Fibroblast of villous mesenchyme (primary cell): ENCODE measurements at regions not wholly inside any gene's neighbourhood (a gene's known extent, or its start where the extent isn't known, plus 50 kb on each side); places are given as distances from the start of the nearest gene placed in this dataset.
"Not testable (repeated sequence)": the region's sequence is repeated elsewhere in the genome, so short reads cannot be mapped to it uniquely, and the experiment has no call there.

ENCODE experiments used
- DNase-seq: peaks from one replicate; pipeline ENCODE4 v3.0.0-alpha.2; 2010; ENCODE audit warnings: low read depth
- H3K4me3 ChIP-seq: 2 replicates; pipeline ENCODE4 v1.5.1; 2011; ENCODE audit warnings: low read depth, mild to moderate bottlenecking, low read length
- TF ChIP-seq, protein P1 (sequence below): IDR thresholded peaks from 2 replicates; pipeline ENCODE4 v1.5.1; 2012; ENCODE audit warnings: low read depth, mild to moderate bottlenecking, low read length; ENCODE audit not compliant: insufficient read depth

DNA sequence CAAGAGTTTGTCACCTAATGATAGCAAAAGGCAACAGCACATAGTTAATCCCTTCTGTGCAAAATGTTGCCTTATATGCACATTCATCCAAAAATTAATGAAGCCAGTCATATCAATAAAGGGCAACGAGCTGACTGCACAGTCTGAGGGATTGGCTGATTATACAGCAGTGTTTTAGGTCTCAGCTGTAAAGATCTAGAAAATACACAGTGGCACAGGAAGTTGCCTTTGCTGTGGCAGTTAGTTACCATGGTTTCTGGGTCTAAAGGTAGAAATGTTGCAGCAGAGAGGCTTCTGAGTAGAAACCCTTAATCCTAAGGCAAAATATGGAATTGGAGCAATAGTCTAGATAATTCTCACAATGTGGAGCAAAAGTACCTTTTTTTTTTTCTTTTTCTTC is 89.7 kb downstream of the SMPDL3A start:
- TF ChIP-seq, protein P1, sequence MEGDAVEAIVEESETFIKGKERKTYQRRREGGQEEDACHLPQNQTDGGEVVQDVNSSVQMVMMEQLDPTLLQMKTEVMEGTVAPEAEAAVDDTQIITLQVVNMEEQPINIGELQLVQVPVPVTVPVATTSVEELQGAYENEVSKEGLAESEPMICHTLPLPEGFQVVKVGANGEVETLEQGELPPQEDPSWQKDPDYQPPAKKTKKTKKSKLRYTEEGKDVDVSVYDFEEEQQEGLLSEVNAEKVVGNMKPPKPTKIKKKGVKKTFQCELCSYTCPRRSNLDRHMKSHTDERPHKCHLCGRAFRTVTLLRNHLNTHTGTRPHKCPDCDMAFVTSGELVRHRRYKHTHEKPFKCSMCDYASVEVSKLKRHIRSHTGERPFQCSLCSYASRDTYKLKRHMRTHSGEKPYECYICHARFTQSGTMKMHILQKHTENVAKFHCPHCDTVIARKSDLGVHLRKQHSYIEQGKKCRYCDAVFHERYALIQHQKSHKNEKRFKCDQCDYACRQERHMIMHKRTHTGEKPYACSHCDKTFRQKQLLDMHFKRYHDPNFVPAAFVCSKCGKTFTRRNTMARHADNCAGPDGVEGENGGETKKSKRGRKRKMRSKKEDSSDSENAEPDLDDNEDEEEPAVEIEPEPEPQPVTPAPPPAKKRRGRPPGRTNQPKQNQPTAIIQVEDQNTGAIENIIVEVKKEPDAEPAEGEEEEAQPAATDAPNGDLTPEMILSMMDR: no peak
- no peak for DNase-seq
- H3K4me3 ChIP-seq: no peak overlapping the region

DNA sequence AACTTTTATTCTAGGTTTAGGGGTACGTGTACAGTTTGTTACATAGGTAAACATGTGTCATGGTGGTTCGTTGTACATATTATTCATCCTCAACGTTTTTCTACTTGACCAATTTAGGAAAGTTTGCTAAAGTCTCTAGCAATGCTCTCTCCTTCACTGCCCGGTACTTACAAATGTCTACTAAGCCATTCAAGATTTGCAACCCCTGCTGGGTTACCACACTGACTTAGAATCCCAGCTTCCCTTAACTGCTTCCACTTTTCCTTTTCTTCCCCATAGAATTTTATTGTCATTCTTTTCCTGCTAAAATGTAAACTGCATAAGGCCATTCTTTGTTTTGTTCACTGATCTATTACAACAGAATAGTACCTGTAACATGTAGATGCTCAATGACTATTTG is 97.4 kb downstream of the SMPDL3A start:
- TF ChIP-seq, protein P1: no peak
- DNase-seq: no peak
- no peak overlapping the region for H3K4me3 ChIP-seq

DNA sequence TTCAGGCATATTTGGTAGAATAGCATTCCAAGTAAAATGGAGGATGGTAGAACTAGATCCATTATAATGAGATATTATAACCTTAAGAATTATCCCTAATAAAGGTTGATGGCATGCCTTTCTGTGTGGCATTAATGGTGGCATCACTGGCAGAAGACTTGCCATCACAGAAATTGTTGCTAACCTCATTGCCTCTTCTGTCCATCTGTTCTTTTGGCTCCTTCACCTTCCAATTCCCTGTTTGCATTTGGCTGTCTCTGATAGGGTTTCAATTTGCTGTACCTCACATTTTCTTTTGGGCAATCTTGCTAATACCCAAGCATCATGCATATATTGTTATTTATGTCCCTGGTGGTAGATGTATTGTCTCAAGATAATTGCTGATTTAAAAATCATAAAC is 98.9 kb downstream of the SMPDL3A start:
- H3K4me3 ChIP-seq: no peak overlapping the region
- TF ChIP-seq, protein P1: no peak
- no peak for DNase-seq

DNA sequence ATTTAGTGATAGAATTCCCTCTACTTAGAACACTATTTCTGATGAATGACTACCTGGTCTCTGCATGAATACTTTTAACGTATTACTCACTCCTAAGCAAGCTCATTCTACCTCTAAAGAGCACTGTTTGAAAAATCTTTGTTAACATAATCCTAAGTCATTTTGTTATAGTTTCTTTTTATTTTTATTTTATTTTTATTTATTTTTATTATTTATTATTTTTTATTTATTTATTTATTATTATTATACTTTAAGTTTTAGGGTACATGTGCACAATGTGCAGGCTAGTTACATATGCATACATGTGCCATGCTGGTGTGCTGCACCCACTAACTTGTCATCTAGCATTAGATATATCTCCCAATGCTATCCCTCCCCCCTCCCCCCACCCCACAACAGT is 99.6 kb downstream of the SMPDL3A start:
- H3K4me3 ChIP-seq, DNase-seq: not testable (repeated sequence)

DNA sequence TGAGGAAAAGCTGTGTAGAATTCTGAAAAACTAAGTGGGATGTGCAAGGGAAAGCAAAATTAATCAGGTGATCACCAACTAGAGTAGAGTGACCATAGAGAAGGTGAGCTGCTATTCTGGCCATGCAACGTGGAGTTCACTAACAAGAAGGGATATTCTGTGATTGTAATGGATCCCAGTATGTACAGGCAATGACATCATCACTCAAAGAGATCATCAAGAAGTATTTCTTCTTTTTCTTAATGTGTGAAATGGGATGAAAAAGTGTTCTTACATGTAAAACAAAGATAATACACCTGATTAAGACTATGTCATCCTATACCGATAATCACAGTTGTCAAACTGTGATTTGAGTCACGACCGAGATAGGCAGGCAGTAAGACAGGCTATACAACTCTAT is 101.2 kb downstream of the SMPDL3A start:
- no peak overlapping the region for H3K4me3 ChIP-seq
- TF ChIP-seq, protein P1: no peak
- DNase-seq: no peak

DNA sequence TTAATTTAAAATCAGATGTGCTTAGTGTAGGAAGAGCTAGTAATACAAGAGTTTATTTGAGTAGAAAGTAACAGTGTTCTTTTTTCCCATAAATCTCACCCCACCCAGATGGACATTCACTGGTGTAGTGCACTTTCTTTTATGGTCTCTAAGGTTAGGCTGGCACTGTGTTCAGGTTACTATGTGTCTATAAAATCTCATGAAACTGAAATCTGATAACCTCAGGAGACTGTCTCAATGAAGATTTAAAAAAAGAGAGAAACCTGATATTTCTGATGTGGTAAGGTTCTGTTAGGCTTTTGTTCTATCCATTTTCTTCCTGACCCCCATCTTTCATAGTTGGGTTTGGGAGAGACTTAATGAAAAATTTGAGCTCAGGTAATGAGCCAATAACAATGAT is 101.2 kb upstream of the CLVS2 start:
- no peak overlapping the region for H3K4me3 ChIP-seq
- TF ChIP-seq, protein P1: no peak

DNA sequence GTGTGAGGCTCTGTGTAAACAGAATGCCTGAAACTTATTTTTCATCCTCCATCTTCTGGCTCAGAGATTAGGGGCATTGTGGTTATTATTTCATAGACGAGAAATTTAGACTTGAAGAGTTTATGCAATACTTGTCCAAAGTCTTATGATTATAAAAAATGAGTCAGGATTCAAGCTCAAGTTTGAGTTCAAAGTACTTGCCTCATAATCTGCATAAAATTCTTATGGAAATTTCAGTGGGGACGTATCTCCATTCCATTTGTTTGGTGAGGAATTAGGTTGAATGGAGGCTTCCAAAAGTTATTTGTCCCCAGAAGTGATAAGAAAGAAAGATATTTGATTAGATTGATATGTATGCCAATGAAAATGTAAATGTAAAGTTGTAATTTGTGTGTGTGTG is 93.7 kb upstream of the CLVS2 start:
- TF ChIP-seq, protein P1: no peak
- DNase-seq: no peak
- no peak overlapping the region for H3K4me3 ChIP-seq

More for the DNA sequence above, 101.2 kb upstream of the CLVS2 start:
- DNase-seq: no peak
